HG03469 (cell line): ENCODE measurements at regions not wholly inside any gene's neighbourhood (a gene's known extent, or its start where the extent isn't known, plus 50 kb on each side); places are given as distances from the start of the nearest gene placed in this dataset.
"Not testable (repeated sequence)": the region's sequence is repeated elsewhere in the genome, so short reads cannot be mapped to it uniquely, and the experiment has no call there.

ENCODE experiments used
- ATAC-seq: cut with Tn5 transposase; IDR thresholded peaks from one replicate; pipeline ENCODE4 v1.9.1; 2021; ENCODE audit warnings: mild to moderate bottlenecking, moderate library complexity, moderate number of reproducible peaks; ENCODE audit not compliant: unreplicated experiment

DNA sequence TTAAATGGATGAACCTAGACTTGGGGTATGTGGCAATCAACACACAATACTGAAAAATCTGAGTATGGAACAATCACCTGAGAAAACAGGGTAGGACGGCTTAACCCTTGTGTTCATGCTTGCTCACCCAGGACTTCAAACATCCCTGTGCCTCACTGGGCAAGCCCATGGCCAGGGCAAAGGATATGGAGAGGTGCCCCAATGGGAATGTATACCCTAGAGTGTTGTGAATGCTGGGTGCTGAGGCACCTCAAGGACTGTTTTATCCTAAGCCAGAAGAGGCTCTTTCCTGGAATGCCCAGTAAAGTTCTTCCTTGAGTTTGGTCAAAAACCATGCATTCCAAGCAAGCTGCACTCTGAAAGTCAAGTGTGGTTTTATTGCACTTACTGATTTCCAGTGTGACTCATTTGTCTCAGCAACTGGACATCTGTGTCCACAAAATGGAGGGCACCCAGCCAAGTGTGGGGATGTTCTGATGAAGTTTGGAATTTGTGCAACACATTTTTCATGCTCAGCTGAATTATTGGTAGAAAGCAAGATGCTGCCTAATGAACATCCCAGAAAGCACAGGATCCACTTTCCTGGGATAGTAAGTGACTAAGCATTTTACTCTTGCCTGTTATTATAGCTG is 531.3 kb downstream of the RFC3 start:
- no peak for ATAC-seq

DNA sequence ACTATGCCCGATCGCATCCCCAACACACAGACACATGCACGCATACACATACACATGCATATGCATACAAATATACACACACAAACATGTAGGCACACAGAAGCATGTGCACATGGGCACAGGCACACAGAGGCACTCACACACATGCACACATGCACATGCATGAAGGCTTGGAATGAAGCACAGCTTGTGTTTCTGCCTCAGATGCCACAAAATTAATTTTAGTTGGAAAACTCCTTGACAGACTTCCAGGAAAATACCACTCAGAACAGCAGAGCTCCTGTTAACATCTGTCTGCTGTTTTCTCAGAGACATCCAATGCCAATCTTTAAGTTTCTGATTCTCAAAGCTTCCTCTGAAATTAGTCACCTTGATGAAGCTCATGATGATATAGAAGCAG is 532.7 kb downstream of the RFC3 start:
- ATAC-seq = no peak

DNA sequence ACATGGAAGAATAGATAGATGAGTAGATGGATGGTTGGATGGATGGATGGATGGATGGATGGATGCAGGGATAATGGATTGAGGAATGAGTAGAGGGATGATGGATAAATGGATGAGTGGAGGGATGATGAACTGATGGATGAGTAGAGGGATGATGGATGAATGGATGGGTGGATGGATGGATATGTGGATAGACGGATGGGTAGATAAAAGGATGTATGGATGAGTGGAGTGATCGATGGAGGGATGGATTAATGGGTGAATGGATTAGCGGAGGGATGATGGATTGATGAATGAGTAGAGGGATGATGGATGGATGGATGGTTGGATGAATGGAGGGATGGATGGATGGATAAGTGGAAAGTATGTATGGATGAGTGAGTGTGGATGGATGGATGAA is 533.2 kb downstream of the RFC3 start:
- no peak for ATAC-seq

DNA sequence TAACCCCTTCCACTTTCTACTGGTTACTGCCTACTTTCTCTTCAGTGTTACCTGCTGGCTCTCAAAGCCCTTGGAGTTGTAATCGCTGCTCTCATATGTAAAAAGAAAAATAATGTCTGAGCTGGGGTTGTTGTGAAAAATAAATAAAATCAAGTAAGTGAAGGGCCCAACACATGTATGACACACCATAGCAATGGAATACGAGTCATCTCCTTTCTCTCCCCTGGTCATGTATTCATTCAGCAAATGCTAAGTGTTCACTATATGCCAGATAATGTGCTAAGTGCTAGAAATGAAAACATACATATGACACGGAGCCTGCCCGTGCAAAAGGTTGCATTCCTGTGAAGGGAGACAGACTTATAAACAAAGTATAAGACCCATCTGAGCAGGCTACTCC is 535.0 kb downstream of the RFC3 start:
- no peak for ATAC-seq

DNA sequence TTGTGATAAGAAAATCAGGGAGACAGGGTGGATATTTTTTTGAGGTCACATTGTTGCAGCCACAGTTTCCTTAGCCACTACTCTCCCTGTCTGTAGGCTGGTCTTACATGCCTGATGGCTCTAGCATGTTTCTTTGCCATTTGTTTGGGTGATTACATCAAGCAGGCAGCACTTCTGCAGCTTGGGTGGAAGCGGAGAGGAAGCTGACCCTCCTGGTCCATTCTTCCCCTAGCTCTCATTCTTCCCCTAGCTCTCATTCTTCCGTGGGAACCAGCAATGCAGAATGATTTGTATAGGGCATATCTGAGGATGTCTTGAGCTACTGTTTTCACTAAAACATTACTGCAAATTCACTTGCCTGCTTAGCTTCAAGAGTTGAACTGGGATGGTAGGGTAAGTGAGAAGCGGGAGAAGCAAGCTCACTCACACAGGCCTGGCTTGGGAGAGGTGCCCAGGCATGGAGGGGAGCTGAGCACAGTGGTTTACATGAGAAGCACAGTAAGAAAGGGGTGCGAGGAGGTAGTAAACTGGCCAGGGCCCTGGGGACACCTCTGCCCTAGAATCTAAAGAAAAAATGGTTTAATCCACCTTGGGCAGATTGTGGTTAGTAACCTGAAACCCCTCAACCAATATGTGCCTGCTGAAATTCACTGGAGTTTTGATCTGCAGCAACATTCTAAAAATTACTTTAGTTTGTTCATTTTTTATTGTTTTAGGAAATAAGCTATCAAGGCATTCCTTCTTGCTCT is 538.9 kb downstream of the RFC3 start:
- no peak for ATAC-seq

DNA sequence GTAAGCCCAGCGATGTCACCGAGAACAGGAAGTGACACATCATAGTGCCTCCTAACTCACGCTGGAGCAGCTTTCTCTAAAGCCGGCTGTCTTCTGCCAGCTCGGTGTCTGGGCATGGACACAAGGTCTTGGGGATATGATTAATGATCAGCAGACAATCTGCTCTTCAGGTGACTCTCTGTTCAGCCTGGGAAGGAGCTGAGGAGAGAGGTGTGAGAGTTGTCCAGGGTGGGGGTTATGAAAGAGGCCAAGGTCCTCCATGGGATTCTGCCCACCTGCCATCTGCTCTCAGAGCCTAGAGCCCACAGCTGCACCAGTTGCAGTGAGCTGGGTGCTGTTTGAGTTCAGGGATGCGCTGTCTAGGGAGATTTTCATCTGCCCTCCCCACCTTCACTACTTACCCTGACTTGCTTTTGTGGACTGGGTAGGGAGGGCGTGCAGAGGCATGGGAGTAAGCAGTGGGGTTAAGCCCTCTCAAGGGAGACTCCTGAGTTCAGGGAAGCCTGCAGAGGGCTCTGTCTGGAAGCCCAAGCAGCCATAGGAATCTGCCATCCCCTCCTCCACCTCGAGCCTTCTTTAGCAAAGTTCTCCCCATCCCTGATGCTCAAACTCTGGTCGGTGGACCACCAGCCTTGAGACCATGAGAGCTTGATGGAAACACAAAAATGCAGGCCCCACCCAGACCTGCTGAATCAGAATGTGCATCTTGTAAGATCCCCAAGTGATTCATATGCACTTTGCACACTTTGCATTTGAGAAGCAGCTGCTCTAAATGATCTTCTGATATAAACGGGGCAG is 539.7 kb downstream of the RFC3 start:
- no peak for ATAC-seq

DNA sequence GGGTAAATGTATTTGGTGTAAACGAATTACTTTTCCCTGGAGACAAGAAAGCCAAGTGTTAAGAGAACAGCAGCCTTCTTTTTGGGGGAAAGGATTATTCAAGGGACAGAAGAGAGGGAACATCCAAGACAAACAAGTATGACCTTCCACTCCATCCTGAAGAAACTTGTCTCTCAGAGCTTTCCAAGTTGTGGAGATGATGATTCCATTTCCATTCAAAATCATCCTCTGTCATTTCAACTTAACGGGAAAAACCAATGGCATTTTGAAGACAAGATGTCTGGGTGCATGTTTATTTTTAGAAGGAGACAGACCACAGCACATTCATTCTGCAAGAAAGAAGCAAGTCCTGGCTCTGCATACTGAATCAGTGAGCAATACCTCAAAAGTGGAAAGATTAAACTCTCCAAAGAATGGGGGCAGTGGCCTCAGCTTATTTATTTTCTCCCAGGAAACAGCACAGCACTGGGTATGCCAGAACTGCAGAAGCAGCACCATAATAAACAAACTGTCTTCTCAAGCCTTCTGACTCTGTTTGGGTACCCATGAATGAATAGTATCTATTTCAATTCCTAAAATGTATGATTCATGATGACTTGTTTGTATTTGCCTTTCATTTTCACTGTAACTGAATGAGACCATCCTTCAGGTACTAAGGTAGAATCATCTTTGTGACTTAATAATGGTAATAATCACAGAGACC is 541.0 kb downstream of the RFC3 start:
- no peak for ATAC-seq

DNA sequence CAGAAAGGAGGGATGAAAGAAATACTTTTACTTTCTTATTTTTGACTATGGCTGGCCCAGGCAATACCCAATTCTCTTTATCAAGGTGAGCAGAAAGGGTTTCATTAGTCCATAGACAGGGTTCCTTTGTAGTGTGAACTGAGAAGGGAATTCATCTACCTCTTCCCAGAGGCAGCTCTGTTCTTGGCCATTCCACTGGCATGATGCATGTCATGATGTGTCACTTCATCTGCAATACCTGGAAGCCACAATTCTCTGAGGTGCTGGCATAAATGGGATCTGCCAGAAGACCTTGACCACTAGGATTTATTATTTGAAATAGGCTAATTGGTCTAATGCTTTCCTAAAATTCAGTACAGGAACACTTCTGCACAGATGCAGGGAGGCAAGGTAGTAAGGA is 542.8 kb downstream of the RFC3 start:
- no peak for ATAC-seq

DNA sequence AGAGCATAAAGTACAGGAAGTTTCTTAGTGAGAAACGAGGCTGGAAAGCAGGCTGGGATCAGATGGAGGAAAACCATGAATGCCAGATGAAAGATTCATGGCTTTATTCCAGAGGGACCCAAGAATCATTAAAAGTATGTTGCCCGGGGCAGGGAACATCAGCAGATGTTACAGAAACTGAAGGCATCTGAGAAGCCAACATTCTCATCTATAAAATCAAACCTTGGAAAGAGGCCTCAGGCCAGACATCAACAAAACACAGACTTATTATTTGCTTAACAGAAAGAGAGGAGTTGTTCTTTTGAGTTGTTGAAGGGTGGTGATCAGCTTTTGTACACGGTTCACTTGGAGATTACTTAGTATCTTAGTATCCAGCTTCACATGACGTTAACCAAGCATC is 543.6 kb downstream of the RFC3 start:
- no peak for ATAC-seq

DNA sequence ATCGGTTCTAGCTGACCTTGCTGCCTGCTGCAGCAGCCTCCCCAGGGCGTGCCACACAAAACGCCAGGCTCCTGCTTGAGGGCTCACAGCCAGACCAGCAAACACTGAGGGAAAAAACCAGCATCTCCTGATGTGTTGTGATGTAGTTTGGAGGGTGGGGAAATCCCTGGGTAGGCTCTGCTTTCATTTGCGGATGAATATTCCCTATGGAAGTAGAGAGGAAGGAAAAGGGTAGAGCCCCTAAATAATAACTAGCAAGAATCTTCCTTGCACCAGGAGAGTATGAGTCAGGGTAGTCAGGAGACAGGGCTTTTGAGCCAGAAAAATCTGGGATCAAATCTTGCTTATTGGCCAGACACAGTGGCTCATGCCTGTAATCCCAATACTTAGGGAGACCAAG is 545.3 kb downstream of the RFC3 start:
- ATAC-seq = no peak

DNA sequence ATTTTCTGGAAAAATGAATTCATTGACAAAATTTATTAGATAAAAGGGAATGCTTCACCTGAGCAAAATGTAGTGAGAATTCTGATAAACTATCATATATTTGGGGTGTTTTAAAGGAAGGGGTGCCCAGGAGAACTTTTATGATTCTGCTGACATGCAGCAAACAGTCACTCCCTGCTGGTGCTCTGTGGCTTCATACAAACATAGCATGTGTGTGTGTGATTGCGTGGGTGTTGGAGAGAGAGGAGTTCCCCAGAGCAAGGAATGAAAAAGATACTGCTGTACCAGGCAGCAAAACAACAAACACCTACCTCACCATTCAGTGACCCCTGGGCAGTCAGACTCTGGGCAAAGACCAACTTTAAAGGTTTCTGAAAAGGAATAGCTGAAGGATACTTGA is 546.7 kb downstream of the RFC3 start:
- no peak for ATAC-seq

DNA sequence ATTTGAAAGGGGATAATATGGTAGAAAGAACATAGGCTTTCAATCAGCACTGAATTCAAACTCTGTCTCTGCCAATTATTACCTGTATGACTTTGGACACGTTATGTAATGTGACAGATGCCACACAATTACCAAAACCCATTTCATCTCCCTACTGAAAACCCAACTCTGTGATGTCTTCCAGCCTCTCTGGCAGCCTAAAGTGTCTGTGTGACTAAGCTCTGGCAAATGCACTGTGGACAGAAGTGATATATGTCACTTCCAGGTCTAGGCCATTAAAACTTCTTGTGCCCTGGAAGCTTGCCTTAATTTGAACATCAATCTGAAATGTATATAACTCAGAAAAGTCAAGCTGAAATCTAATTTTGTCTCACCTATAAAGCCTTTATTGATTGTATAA is 552.0 kb downstream of the RFC3 start:
- ATAC-seq = no peak

DNA sequence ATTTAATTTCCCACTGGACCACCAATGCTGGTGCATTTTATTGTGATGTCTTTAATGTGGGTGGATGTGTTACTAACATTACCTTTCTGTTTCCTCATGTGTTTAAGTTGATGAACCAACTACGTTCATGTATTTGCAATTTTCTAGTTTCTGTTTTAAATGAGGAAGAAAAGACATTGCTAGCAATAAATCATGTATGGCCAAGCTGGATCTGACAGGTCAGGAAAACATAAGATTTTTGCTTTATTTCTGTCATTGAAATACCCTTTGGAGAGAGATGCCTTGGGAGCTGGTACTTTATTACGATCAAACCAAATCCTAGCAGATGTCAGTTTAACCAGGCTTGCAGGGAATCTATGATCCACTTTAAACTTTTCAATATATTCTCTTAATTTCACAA is 553.2 kb downstream of the RFC3 start:
- ATAC-seq = no peak

DNA sequence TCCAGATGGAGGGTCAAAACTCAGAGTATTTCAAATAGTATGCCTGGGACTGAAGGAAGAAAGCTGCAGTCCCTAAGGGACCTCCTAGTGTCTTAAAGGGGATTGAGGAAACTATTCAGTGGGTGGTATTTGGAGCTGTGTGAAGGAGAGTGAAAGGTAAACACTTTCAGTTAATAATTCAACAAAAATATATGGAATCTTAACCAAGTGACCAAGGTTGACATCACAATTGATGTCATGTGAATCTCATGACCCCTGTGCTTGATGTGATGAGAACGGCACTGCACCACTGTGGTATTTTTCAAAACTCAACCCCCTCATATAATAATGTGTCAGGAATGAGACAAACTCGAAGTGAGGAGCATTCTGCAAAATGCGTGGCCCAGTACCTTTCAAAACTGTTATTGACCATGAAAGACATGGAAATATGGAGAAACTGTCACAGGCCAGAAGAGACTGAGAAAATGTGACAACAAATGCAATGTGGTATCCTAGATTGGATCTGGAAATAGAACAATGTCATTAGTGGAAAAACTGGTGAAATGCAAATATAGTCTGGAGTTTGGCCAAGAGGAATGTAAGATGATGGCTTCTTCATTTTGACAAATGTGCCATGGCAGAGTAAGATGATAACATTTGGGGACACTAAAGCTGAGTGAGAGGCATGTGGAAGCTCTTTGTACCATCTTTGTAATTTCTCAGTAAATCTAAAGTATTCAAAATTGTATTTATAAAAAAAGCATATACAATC is 553.9 kb downstream of the RFC3 start:
- ATAC-seq = no peak

DNA sequence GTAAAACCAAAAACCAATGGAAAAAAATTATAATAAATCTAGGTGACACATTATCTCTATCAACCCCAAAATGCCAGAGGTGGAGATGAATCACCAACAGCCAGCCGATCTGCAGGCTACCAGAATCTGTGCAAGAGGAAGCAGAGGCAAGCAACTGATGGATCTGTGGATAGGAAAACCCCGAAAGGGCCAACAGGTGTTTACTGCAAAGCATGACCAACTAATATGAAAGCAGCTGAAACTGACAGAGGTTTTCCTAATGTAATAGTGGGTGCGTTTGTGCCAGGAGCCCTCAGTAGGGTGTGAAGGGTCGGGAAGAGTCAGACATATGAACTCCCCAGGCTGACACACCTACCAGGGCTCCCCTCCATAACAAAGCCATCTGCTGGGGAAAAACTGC is 554.6 kb downstream of the RFC3 start:
- no peak for ATAC-seq

DNA sequence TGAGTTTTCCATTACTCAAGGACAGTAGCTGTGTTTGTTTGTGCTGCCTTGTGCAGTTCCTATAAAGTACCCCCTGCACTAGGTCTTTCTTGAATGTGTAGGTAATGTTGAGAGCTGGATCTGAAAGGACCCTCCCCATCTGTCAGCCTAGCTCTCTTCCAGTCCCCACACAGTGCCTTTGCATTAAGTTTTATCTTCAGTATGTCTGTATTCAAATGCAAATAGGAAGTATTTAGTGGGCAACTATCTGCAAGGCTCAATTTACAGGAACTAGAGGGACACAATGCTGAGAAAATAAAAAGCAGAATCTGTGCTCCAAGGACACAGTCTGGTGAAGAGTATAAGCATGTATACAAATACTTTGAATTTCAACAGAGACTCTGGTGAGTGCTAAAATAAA is 558.5 kb downstream of the RFC3 start:
- no peak for ATAC-seq

DNA sequence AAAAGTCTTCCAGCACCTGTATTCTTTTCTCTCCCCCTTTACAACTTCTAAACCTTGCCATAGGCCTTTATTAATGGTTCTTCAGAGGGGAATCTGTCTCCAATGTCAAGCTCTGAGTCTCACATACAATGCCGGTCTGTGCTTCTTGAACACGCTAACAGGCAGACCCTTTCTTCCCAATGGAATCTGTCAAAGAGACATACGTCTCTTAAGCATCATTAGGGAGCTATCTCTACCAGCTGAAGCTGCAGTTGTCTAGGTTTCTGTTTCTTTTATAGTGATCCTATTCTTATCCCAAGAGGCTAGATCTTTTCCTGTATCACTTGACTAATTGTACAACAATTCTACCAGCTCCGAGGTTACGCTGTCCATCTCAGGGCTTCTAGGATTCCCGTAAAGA is 560.8 kb upstream of the NBEA start:
- ATAC-seq = no peak

DNA sequence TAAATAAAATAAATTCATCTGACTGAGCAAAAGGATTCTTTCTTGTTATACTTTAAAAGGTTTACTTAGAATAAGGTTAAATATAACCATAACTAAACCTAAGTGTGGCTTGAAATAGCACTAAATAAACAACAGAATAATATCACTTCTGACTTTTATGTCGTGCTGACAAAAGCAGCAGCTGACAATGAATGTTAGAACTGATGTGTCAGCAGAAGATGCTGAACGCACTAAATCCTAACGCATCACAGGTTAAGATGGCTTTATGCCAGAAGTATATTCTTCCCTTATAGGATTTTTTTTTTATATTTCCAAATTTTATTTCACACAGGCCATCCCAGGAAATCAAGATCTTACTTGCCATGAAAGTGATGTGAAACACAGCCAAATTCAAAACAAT is 558.3 kb upstream of the NBEA start:
- ATAC-seq = no peak

DNA sequence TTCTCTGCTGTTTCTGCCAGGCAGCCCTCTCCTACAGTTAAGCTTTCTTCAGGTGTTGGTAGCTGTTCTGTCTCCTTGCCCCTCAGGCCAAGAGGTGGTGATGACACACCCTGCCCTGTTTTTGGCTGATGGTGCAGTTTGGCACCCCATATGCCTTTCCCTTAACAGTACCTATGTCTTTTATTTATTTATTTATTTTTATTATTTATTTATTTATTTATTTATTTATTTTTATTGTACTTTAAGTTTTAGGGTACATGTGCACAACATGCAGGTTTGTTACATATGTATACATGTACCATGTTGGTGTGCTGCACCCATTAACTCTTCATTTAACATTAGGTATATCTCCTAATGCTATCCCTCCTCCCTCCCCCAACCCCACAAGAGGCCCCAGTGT is 555.8 kb upstream of the NBEA start:
- ATAC-seq = not testable (repeated sequence)

DNA sequence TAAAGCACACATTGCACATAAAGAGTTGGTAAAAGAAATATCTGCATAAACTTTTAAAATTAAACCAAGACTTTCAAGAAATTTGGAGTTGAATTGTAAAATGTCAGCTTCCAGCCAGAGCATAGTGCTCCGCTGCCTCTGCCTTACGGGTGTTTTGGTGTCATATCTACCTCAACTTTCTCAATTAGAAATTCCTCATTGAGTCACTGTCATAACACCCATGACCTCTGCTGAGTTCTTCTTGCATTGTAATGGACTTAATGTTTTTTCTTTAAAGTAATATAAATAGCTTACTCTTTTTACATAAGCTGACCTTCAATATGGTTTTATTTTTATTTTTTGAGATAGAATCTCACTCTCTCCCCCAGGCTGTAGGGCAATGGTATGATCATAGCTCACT is 551.0 kb upstream of the NBEA start:
- ATAC-seq = no peak

DNA sequence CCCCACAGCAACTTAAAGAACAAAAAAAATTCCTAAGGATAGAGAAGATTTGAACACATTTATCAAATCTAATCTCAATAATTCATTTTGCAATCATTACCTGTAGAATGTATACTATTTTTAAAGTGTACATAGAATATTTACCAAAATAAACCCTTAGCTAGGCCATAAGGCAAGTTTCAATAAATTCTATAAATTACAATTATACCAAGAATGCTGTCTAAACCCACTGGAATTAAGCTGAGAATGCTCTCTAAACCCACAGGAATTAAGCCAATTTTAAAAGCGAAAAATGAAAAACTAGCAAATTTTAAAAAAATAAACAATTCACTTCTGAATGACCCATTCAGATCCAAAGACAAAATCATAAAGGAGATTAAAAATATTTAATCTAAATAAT is 540.4 kb upstream of the NBEA start:
- ATAC-seq = no peak
